ENCODE measurements at regions not wholly inside any gene's neighbourhood (a gene's known extent, or its start where the extent isn't known, plus 50 kb on each side); places are given as distances from the start of the nearest gene placed in this dataset.
"Not testable (repeated sequence)": the region's sequence is repeated elsewhere in the genome, so short reads cannot be mapped to it uniquely, and the experiment has no call there.

DNA sequence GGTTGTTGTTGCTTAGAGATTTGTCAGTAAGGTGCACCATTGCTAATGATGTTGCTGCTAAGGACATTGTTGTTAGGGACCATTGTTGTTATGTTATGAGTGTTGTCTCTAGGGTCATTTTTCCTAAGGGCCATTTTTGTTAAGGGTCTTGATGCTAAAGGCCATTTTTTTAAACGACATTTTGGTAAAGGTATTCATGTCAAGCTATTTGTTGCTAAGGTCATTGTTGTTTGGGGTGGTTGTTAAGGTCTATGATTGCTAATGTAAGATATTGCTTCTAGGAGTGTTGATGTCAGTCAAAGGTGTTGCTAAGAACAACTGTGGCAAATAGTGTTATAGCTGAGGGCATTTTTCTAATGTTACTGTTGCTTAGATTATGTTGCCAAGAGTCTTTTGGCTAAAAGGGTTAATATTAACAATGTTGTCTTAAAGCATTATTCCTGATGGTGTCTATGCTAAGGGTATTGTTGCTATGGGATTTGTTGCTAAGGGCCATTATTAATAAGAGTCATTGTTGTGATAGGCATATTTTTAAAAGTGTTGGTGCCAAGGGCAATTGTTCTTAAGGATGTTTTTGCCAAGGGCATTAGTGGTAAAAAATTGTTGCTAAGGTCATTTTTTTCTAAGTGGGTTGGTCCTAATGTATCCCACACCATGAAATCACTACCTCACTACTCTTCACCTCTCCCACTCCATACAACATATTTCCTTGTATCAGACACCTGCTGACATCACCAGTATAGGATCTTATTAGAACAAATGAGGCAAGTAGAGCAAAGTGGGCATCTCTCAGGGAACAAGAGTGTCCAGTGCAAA is 56.2 kb downstream of the SPATA31A6 start:
- H3K27me3 ChIP-seq; DNase-seq; H3K36me3 ChIP-seq; H3K9me3 ChIP-seq; H3K4me3 ChIP-seq; H3K4me1 ChIP-seq; H3K27ac ChIP-seq; intact Hi-C loops (cut with DNase I): not testable (repeated sequence)
- WGBS, 2 donors = 19 to 53% methylated on average over 1 of the region's 1 CpG

DNA sequence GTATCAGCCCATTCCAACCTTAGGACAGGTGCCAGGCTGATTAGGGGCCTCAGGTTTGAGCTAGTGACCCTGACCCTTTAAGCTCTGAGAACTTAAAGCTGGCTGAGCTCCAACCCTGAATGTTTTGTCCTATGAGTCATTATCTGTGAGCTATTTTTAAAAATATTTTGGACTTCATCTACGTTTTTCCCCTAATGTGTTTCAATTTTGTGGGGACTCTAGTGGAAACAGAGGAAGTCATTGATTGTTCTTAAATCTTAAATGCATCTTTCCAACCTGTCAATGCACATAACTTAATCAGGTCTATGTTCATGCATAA is 56.8 kb downstream of the SPATA31A6 start:
- 4 to 6% methylated on average over 1 of the region's 1 CpG for WGBS, 2 donors
- intact Hi-C loops (cut with DNase I); H3K27ac ChIP-seq; H3K27me3 ChIP-seq; H3K9me3 ChIP-seq; H3K36me3 ChIP-seq; H3K4me1 ChIP-seq; DNase-seq; H3K4me3 ChIP-seq: not testable (repeated sequence)

DNA sequence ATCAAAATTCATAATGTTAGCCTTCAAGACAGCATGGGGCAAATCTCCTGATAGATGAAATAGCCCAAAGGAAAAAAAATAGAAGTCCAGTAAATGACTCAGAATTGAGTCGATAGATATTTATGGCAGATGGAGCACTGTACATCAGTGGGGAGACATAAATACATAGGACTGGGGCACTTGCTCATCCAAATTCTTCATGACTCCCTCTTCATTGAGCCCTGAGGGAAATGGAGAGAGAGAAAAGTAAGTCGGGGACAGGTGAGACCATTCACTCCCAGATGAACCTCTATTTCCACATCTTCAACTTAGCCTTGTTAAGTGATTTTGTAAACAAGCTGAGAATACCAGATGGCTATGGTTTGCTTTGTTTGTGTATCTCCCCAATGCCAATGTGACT is 59.8 kb downstream of the SPATA31A6 start:
- H3K36me3 ChIP-seq; H3K4me1 ChIP-seq; H3K9me3 ChIP-seq; H3K4me3 ChIP-seq; H3K27me3 ChIP-seq; H3K27ac ChIP-seq; intact Hi-C loops (cut with DNase I); DNase-seq: not testable (repeated sequence)
- WGBS, 2 donors = 77 to 79% methylated on average over 2 of the region's 2 CpGs

DNA sequence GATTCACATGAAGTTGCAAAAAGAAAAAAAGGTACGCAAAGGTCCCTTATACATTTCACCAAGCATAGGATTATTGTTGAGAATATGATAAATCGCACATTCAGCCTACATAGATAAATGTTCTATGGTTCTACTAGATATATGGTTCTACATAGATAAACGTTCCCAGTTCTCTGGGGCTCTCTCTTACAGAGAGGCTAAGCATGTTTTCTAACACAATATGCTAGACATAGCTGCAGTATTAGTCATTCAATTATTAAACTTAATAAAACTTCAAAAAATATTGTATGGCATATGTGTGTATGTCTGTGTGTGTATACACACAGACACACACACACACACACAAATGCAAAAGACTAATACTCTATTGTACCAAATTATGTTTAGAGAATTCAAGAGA is 60.4 kb downstream of the SPATA31A6 start:
- H3K27ac ChIP-seq; H3K36me3 ChIP-seq; H3K9me3 ChIP-seq; H3K4me1 ChIP-seq; H3K27me3 ChIP-seq; DNase-seq; H3K4me3 ChIP-seq; intact Hi-C loops (cut with DNase I): not testable (repeated sequence)
- WGBS, 2 donors = 71% methylated on average over 3 of the region's 3 CpGs

DNA sequence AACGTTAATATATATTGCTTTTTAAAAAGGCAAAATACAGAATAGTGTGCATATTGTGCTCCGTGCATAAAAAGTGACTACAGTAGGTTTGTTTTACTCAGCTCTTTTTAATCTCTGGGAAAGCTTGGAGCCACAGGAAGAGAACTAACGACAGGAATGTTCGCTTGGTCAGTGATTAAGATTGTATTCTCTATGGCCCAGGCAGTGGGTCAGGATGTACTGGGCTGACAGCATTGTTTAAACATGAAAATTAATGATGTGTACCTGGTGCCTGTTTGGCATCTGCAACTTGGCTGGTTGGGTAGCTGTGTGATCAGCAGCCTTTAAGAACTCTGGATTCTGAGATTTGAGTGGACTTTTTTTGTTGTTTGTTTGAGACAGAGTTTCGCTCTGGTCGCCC is 85.3 kb downstream of the SPATA31A6 start:
- DNase-seq; H3K36me3 ChIP-seq; H3K27me3 ChIP-seq; intact Hi-C loops (cut with DNase I); H3K27ac ChIP-seq; H3K4me3 ChIP-seq; H3K4me1 ChIP-seq; H3K9me3 ChIP-seq: not testable (repeated sequence)
- WGBS, 2 donors = 59 to 60% methylated on average over 6 of the region's 6 CpGs

DNA sequence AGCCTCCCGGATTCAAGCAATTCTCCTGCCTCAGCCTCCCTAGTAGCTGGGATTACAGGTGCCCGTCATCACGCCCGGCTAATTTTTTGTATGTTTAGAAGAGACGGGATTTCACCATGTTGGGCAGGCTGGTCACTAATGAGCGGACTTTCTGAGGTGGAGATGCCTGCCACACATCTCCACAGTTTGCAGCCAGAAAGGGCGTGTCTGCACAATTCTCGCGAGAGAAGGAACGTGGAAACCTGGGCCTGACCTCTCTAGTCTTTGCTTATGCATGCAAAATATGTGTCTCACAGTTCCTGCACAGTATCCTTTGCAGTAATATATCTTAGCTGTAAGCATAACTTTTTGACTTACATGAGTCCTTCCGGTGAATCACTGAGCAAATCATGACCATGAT is 85.7 kb downstream of the SPATA31A6 start:
- intact Hi-C loops (cut with DNase I); H3K36me3 ChIP-seq; DNase-seq; H3K27ac ChIP-seq; H3K4me1 ChIP-seq; H3K9me3 ChIP-seq; H3K27me3 ChIP-seq; H3K4me3 ChIP-seq: not testable (repeated sequence)
- WGBS, 2 donors = 82 to 88% methylated on average over 11 of the region's 11 CpGs

DNA sequence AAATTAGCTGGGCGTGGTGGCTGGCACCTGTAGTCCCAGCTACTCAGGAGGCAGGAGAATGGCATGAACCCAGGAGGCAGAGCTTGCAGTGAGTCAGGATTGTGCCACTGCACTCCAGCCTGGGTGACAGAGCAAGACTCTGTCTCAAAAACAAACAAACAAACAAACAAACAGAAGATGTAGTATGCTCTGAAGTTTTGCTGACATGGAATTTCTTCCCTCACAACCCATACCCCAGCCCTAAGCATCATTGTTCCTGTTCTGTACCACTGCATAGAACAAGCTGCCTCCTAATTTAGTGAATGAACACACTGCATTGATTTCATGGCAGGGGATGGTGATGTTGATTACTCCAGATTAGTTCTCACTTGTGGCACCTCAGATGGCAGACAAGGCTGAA is 89.7 kb downstream of the SPATA31A6 start:
- H3K36me3 ChIP-seq; H3K27me3 ChIP-seq; DNase-seq; intact Hi-C loops (cut with DNase I); H3K9me3 ChIP-seq; H3K4me3 ChIP-seq; H3K27ac ChIP-seq; H3K4me1 ChIP-seq: not testable (repeated sequence)
- WGBS, 2 donors = 78 to 89% methylated on average over 1 of the region's 1 CpG

DNA sequence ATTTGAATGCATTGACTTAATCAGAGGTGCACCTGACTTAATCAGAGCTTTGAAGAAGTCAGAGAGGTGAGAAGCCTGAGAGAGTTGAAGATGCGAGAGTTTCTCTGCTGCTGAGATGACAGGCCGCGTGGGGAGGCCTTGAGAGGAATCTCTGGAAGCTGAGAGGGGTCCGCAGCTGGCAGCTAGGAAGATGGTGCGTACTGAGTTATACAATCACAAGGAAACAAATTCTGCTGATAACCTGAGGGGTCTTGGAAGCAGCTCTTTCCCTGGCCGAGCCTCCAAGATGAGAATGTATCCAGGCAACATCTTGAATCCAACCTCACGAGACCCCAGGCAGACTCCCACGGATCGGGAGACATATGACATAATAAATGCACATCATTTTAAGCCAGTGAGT is 91.7 kb downstream of the SPATA31A6 start:
- H3K4me3 ChIP-seq = no peak overlapping the region
- no peaks in the 10 kb centered on the region for H3K9me3 ChIP-seq
- no peak overlapping the region for H3K27ac ChIP-seq
- no peaks in the 10 kb centered on the region for H3K36me3 ChIP-seq
- TF ChIP-seq POLR2A (IDR thresholded peaks at IDR 0.05) = no peak
- TF ChIP-seq, protein P1, sequence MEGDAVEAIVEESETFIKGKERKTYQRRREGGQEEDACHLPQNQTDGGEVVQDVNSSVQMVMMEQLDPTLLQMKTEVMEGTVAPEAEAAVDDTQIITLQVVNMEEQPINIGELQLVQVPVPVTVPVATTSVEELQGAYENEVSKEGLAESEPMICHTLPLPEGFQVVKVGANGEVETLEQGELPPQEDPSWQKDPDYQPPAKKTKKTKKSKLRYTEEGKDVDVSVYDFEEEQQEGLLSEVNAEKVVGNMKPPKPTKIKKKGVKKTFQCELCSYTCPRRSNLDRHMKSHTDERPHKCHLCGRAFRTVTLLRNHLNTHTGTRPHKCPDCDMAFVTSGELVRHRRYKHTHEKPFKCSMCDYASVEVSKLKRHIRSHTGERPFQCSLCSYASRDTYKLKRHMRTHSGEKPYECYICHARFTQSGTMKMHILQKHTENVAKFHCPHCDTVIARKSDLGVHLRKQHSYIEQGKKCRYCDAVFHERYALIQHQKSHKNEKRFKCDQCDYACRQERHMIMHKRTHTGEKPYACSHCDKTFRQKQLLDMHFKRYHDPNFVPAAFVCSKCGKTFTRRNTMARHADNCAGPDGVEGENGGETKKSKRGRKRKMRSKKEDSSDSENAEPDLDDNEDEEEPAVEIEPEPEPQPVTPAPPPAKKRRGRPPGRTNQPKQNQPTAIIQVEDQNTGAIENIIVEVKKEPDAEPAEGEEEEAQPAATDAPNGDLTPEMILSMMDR (IDR thresholded peaks at IDR 0.05) = no peak
- H3K27me3 ChIP-seq = no peaks in the 10 kb centered on the region
- DNase-seq = no peak
- intact Hi-C loops (cut with DNase I) = no loop called here
- H3K4me1 ChIP-seq = no peaks in the 10 kb centered on the region
- 74 to 90% methylated on average over 9 of the region's 9 CpGs for WGBS, 2 donors

DNA sequence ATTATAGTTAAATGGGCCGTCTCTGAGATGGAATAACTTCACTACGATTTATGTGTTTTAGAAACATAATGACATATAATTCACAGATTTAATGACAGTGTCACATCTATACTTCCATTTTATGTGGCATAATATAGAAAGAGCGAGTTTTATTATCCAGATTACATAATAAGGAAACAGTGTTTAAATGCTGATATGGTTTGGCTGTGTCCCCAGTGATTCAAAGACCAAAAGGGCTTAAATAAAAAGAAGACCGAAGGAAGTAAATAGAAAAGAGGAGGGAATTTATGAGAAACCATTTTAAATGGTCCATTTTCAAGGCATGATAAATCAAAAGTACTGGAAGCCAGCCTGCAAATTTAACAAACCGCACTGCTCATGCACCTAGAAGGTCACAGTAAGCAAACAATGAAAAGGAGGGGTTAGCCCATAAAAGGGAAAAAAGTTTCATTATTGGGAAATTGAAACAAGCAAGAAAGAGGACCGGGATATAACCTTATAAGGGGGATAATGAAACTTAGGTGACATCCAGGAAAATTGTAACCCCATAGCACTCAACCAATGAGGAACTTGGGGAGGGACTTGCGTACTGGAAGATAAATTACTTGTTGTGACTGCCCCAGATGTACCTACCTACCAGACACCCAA is 99.2 kb downstream of the SPATA31A6 start:
- DNase-seq; H3K4me3 ChIP-seq; intact Hi-C loops (cut with DNase I); H3K27ac ChIP-seq; H3K27me3 ChIP-seq; H3K9me3 ChIP-seq; H3K36me3 ChIP-seq; H3K4me1 ChIP-seq: not testable (repeated sequence)
- 62 to 73% methylated on average over 7 of the region's 7 CpGs for WGBS, 2 donors

DNA sequence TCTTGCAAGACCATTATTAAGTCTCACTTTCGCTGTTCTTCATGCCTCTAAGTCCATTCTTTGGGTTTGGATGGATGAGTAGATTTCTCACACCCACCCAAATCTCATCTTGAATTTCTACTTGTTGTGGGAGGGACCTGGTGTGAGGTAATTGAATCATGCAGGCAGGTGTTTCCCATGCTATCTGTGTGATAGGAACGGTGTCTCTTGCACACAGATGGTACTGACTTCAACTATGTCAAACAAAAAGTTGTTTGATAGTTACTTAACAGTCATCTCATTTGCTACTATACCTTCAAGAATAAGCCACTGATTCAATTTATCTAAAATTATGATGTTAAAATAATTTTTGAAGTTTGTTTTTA is 99.7 kb downstream of the SPATA31A6 start:
- 66 to 81% methylated on average over 2 of the region's 2 CpGs for WGBS, 2 donors
- DNase-seq; intact Hi-C loops (cut with DNase I); H3K27me3 ChIP-seq; H3K36me3 ChIP-seq; H3K9me3 ChIP-seq; H3K4me1 ChIP-seq; H3K27ac ChIP-seq; H3K4me3 ChIP-seq: not testable (repeated sequence)

DNA sequence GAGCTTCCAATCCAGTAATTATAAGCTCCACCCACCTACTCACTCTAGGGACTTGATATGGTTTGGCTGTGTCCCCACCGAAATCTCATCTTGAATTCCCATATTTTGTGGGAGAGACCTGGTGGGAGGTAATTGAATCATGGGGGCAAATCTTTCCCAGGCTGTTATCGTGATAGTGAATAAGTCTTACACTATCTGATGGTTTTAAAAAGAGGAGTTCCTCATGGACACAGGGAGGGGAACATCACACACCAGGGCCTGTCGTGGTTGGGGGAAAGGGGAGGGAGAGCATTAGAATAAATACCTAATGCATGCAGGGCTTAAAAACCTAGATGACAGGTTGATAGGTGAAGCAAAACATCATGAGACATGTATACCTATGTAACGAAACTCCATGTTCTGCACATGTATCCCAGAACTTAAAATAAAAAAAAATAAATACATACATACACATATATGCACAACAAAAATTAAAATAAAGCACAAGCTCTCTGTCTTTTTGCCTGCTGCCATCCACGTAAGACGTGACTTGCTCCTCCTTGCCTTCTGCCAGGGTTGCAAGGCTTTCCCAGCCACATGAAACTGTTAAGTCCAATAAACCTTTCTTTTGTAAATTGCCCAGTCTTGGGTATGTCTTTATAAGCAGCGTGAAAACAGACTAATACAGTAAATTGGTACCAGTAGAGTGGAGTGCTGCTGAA is 102.8 kb downstream of the SPATA31A6 start:
- WGBS, 2 donors = 78 to 83% methylated on average over 7 of the region's 7 CpGs
- H3K27me3 ChIP-seq; intact Hi-C loops (cut with DNase I); DNase-seq; H3K27ac ChIP-seq; H3K9me3 ChIP-seq; H3K4me1 ChIP-seq; H3K4me3 ChIP-seq; H3K36me3 ChIP-seq: not testable (repeated sequence)

Data from esophagus squamous epithelium (tissue), 5 donors.